Ovary (tissue), 7 donors: ENCODE measurements at regions not wholly inside any gene's neighbourhood (a gene's known extent, or its start where the extent isn't known, plus 50 kb on each side); places are given as distances from the start of the nearest gene placed in this dataset.

Experiments used
- DNase-seq, 5 donors: peaks; one replicate each; pipeline ENCODE4 v3.0.0-alpha.2; 2019 to 2020
- H3K27ac ChIP-seq, 2 donors: fragments of 200-600 bp; one replicate each; pipeline versions ENCODE4 v1.5.1 to v1.8.0; 2019 to 2022
- H3K27me3 ChIP-seq: fragments of 200-600 bp; one replicate; pipeline ENCODE4 v1.8.0; 2022
- H3K36me3 ChIP-seq: fragments of 200-600 bp; sonication (generic); one replicate; pipeline ENCODE4 v1.5.1; 2019
- H3K4me1 ChIP-seq: one replicate; pipeline ENCODE4 v1.8.1; 2013; ENCODE audit warnings: mild to moderate bottlenecking, moderate library complexity; ENCODE audit not compliant: insufficient read depth
- H3K4me3 ChIP-seq: fragments of 200-600 bp; sonication (generic); one replicate; pipeline ENCODE4 v1.5.1; 2017
- H3K9me3 ChIP-seq, 2 donors: fragments of 200-600 bp in 1 of 2; sonication (generic) in 1 of 2; one replicate each; pipeline versions ENCODE4 v1.5.1 to v1.8.1; 2013 to 2019; ENCODE audit warnings: mild to moderate bottlenecking in 1 of 2, moderate library complexity in 1 of 2
- EP300 ChIP-seq: sonication (generic); formaldehyde crosslinking; IDR thresholded peaks from one replicate; pipeline ENCODE4 v1.6.1; 2017; ENCODE audit warnings: antibody characterized with exemption
- POLR2A ChIP-seq: fragments of 450-650 bp; IDR thresholded peaks from one replicate; pipeline ENCODE4 v1.6.1; 2017; ENCODE audit warnings: antibody characterized with exemption, mild to moderate bottlenecking, moderate library complexity
- WGBS, 3 donors: extraction: QIAGEN DNeasy Blood & Tissue Kit in 1 of 3; methylation state at CpG; one replicate each; pipeline versions ENCODE4 v1.1.5 to v1.1.7; 2013 to 2017; 5-methylcytosine and 5-hydroxymethylcytosine counted together
- intact Hi-C, 4 donors: fragments of 100-400 bp; cut with DNase I; formaldehyde crosslinking; loops; one replicate each; pipeline versions ENCODE4 v1.11.0 to v1.15.1; 2022 to 2023
- TF ChIP-seq, protein P1 (sequence below), 3 donors: fragments of 450-650 bp in 2 of 3; fragments of 200-600 bp in 1 of 3; IDR thresholded peaks; one replicate each; pipeline versions ENCODE4 v1.5.1 to v1.8.0; 2016 to 2022; ENCODE audit warnings: antibody characterized with exemption in 3 of 3, mild to moderate bottlenecking in 1 of 3
- donor health status: DM: no; HTN: no; CAD: no; lungs with moderate emphysema.
- donor health status: DM: no; HTN: no; CAD: no.
- donor health status: Bipolar disorder and iron deficiency.
- donor health status: DM: no; HTN: no; CAD: no.
- donor health status: DM: yes; HTN: yes; CAD: no.

DNA sequence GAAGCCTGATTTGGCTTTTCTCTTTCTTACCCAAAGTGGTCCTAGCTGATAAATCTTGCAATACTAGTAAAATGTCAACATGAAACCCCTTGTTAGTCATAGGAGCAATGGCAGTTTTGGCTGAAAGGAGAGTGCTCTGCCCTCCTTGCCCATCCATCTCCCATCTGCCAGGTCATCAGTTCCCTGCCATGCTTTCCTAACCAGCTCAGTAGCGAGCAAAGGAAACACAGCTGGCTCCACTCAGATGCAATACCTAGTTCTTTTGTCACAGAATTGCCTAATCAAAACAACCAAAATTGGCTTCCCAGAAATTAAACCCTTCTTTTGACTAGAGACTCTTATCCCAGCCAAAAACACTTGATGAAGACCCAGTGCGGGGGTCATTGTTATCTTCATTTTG lies 733.0 kb downstream of the CCSER2 start:
- no peak for DNase-seq
- Histone ChIP-seq H3K4me1 (no peaks in the 10 kb centered on the region), H3K9me3 (no peaks in the 10 kb centered on the region), H3K36me3 (no peaks in the 10 kb centered on the region), H3K4me3 (no peak overlapping the region), H3K27me3 (no peaks in the 10 kb centered on the region), H3K27ac (no peak overlapping the region)
- intact Hi-C loops: no loop called here
- 57 to 58% (median 57%) methylated on average over 2 of the region's 2 CpGs for WGBS, 3 donors
- no peak for TF ChIP-seq POLR2A
- TF ChIP-seq, protein P1, sequence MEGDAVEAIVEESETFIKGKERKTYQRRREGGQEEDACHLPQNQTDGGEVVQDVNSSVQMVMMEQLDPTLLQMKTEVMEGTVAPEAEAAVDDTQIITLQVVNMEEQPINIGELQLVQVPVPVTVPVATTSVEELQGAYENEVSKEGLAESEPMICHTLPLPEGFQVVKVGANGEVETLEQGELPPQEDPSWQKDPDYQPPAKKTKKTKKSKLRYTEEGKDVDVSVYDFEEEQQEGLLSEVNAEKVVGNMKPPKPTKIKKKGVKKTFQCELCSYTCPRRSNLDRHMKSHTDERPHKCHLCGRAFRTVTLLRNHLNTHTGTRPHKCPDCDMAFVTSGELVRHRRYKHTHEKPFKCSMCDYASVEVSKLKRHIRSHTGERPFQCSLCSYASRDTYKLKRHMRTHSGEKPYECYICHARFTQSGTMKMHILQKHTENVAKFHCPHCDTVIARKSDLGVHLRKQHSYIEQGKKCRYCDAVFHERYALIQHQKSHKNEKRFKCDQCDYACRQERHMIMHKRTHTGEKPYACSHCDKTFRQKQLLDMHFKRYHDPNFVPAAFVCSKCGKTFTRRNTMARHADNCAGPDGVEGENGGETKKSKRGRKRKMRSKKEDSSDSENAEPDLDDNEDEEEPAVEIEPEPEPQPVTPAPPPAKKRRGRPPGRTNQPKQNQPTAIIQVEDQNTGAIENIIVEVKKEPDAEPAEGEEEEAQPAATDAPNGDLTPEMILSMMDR (IDR thresholded peaks at IDR 0.05): no peak
- TF ChIP-seq EP300: no peak

DNA sequence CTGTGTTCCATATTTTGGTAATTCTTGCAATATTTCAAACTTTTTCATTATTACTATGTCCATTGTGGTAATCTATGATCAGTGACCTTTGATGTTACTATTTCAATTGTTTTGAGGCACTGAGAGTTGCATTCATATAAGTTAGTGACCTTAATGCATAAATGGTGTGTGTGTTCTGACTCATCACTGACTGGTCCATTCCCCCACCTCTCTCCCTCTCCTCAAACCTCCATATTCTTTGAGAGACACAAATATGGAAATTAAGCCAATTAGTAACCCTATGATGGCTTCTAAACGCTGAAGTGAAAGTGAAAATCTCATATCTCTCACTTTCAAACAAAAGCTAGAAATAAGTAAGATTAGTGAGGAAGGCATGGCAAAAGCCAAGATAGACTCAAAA lies 739.6 kb downstream of the CCSER2 start:
- WGBS, 3 donors: 58 to 75% (median 68%) methylated on average over 1 of the region's 1 CpG
- TF ChIP-seq, protein P1 (IDR thresholded peaks at IDR 0.05): no peak
- TF ChIP-seq EP300 (no peak), POLR2A (no peak)
- Histone ChIP-seq H3K4me3 (no peak overlapping the region), H3K36me3 (no peaks in the 10 kb centered on the region), H3K27ac (no peak overlapping the region), H3K9me3 (no peaks in the 10 kb centered on the region), H3K4me1 (no peaks in the 10 kb centered on the region), H3K27me3 (no peaks in the 10 kb centered on the region)
- intact Hi-C loops: no loop called here
- no peak for DNase-seq

DNA sequence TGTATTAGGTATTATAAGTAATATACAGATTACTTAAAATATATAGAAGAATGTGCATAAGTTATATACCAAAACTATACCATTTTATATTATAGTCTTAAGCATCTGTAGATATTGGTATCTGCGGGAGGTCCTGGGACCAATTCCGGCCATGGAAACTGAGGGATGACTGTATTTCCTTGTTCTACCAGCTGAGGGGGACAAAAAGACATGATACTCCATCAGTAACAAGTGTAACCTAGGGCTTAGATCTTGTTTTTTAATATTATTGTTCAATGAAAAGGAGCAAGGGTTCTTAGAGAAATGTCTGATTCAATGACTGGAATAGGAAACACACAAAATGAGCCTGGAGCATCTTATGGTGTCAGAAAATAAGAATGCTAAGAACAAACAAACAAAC lies 752.5 kb downstream of the CCSER2 start:
- H3K4me3 ChIP-seq: no peak overlapping the region
- DNase-seq: no peak
- no peaks in the 10 kb centered on the region for H3K36me3 ChIP-seq
- intact Hi-C loops: no loop called here
- H3K27ac ChIP-seq: no peak overlapping the region
- no peaks in the 10 kb centered on the region for H3K9me3 ChIP-seq
- no peaks in the 10 kb centered on the region for H3K27me3 ChIP-seq
- WGBS, 3 donors: 84 to 94% (median 90%) methylated on average over 2 of the region's 2 CpGs
- TF ChIP-seq EP300: no peak
- TF ChIP-seq, protein P1 (IDR thresholded peaks at IDR 0.05): no peak
- TF ChIP-seq POLR2A: no peak
- no peaks in the 10 kb centered on the region for H3K4me1 ChIP-seq

DNA sequence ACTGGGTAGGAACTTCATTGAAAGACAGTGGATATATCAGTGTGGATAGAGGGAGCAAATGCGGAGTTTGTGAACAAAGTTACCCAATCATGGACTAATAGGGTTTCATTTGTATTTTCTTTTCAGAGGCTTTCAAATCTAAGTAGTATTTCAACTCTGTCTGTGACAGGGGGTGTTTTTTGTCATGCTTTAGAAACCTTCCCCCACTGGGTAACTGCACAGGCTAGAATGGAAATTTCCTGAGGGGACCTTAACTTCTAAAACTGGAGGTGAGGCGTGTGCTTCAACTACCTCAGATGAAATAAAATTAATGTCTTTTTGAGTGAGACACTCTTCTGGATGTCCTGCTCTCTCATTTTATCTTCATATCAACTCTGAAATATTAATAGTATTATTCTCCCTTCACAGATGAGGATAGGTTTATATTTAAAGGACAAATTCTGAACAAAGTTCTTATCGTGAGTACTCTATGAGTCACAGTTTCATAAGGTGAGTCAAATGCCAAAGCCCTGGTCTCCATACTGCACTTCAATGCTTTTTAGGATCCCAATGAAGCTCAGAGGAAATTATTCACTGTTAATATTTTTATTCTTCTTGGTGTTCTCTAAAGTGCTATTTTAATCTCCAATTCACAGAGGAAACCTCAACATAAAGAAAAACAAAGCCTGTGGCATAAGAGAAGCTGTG lies 770.6 kb downstream of the CCSER2 start:
- intact Hi-C loops: no loop called here
- H3K27ac ChIP-seq: no peak overlapping the region
- no peaks in the 10 kb centered on the region for H3K4me1 ChIP-seq
- no peak for TF ChIP-seq POLR2A
- no peak for TF ChIP-seq EP300
- TF ChIP-seq, protein P1 (IDR thresholded peaks at IDR 0.05): no peak
- H3K27me3 ChIP-seq: no peaks in the 10 kb centered on the region
- DNase-seq: no peak
- 80 to 88% (median 87%) methylated on average over 3 of the region's 3 CpGs for WGBS, 3 donors
- no peaks in the 10 kb centered on the region for H3K36me3 ChIP-seq
- no peak overlapping the region for H3K4me3 ChIP-seq
- no peaks in the 10 kb centered on the region for H3K9me3 ChIP-seq
